HG03354 (cell line): ENCODE measurements at regions not wholly inside any gene's neighbourhood (a gene's known extent, or its start where the extent isn't known, plus 50 kb on each side); places are given as distances from the start of the nearest gene placed in this dataset.
"Not testable (repeated sequence)": the region's sequence is repeated elsewhere in the genome, so short reads cannot be mapped to it uniquely, and the experiment has no call there.

Source experiments
- ATAC-seq: cut with Tn5 transposase; IDR thresholded peaks from one replicate; pipeline ENCODE4 v1.9.1; 2021; ENCODE audit warnings: mild to moderate bottlenecking; ENCODE audit not compliant: unreplicated experiment, poor library complexity, severe bottlenecking

GRCh38 chr9:61817127-61817705 lies 627.4 kb downstream of the SPATA31A7 start:
- ATAC-seq, result not testable (repeated sequence)

GRCh38 chr9:61853624-61854259 lies 663.9 kb downstream of the SPATA31A7 start:
- ATAC-seq, result peak; percentile 81

- ATAC-seq, result not testable (repeated sequence)
Measured at GRCh38 chr9:61854260-61854640, 664.4 kb downstream of the SPATA31A7 start.

GRCh38 chr9:61856283-61856682 lies 666.4 kb downstream of the SPATA31A7 start:
- ATAC-seq, result peak; percentile 73

- ATAC-seq, result not testable (repeated sequence)
Measured at GRCh38 chr9:61856858-61857453, 667.1 kb downstream of the SPATA31A7 start.

- peak; percentile 79 for ATAC-seq
Measured at GRCh38 chr9:61857709-61858351, 668.0 kb downstream of the SPATA31A7 start.

- ATAC-seq, result peak; percentile 62
Measured at GRCh38 chr9:61862431-61862971, 672.7 kb downstream of the SPATA31A7 start.

- not testable (repeated sequence) for ATAC-seq
Measured at GRCh38 chr9:61864463-61864862, 674.6 kb downstream of the SPATA31A7 start.

- ATAC-seq, result not testable (repeated sequence)
Measured at GRCh38 chr9:61868965-61869364, 679.1 kb downstream of the SPATA31A7 start.

- not testable (repeated sequence) for ATAC-seq
Measured at GRCh38 chr9:61872329-61872728, 682.5 kb downstream of the SPATA31A7 start.
